Heart left ventricle (tissue), 16 donors: ENCODE measurements at regions not wholly inside any gene's neighbourhood (a gene's known extent, or its start where the extent isn't known, plus 50 kb on each side); places are given as distances from the start of the nearest gene placed in this dataset.

ENCODE experiments used
- ATAC-seq, 4 donors: fragments of 200-7000 bp; cut with Tn5 transposase; one replicate each; pipeline ENCODE4 v1.9.1; 2020 to 2022; ENCODE audit warnings: moderate library complexity in 4 of 4, mild to moderate bottlenecking in 3 of 4, moderate number of reproducible peaks in 1 of 4
- DNase-seq, 5 donors: peaks; one replicate each; pipeline ENCODE4 v3.0.0-alpha.2; 2020
- H3K27ac ChIP-seq, 12 donors: fragments of 200-600 bp; sonication (generic) in 4 of 12; one replicate each; pipeline versions ENCODE4 v1.5.0 to v1.8.0; 2016 to 2022; ENCODE audit warnings: mild to moderate bottlenecking in 2 of 12
- H3K27me3 ChIP-seq, 9 donors: fragments of 200-600 bp; sonication (generic) in 2 of 9; one replicate each; pipeline versions ENCODE4 v1.5.1 to v1.8.0; 2016 to 2022; ENCODE audit warnings: mild to moderate bottlenecking in 3 of 9
- H3K36me3 ChIP-seq, 9 donors: fragments of 200-600 bp; sonication (generic) in 2 of 9; one replicate each; pipeline versions ENCODE4 v1.5.0 to v1.8.0; 2018 to 2022; ENCODE audit warnings: mild to moderate bottlenecking in 2 of 9
- H3K4me1 ChIP-seq, 12 donors: fragments of 200-600 bp; sonication (generic) in 4 of 12; one replicate each; pipeline versions ENCODE4 v1.5.0 to v1.8.0; 2016 to 2022; ENCODE audit warnings: mild to moderate bottlenecking in 3 of 12
- H3K4me3 ChIP-seq, 12 donors: fragments of 200-600 bp; sonication (generic) in 4 of 12; one replicate each; pipeline versions ENCODE4 v1.5.0 to v1.8.0; 2017 to 2022; ENCODE audit warnings: mild to moderate bottlenecking in 9 of 12, moderate library complexity in 4 of 12
- H3K9me3 ChIP-seq, 12 donors: fragments of 200-600 bp; sonication (generic) in 4 of 12; one replicate each; pipeline versions ENCODE4 v1.5.0 to v1.8.0; 2016 to 2022; ENCODE audit warnings: mild to moderate bottlenecking in 1 of 12
- CTCF ChIP-seq, 12 donors: fragments of 200-600 bp; sonication (generic) in 4 of 12; IDR thresholded peaks; one replicate each; pipeline versions ENCODE4 v1.5.0 to v1.8.0; 2018 to 2022; ENCODE audit warnings: antibody characterized with exemption in 12 of 12, mild to moderate bottlenecking in 5 of 12
- POLR2A ChIP-seq, 2 donors: fragments of 450-650 bp; IDR thresholded peaks; one replicate each; pipeline ENCODE4 v1.6.1; 2017; ENCODE audit warnings: antibody characterized with exemption in 2 of 2, mild to moderate bottlenecking in 2 of 2, moderate library complexity in 2 of 2
- WGBS, 4 donors: extraction: QIAGEN DNeasy Blood & Tissue Kit in 2 of 4; methylation state at CpG; one replicate each; pipeline versions ENCODE4 v1.1.5 to v1.1.7; 2013 to 2018; 5-methylcytosine and 5-hydroxymethylcytosine counted together
- intact Hi-C, 10 donors: fragments of 100-400 bp; cut with DNase I; formaldehyde crosslinking; loops; one replicate each; pipeline versions ENCODE4 v1.11.1 to v1.14.2; 2022
- donor health status: ischemic (EF 13 %, LVEDD 7.1; RV severe dilation, severe dysfunction).
- donor health status: healthy with polysubstance abuse.
- donor health status: DM: no; HTN: yes; CAD: no.
- donor health status: DM: no; HTN: no; CAD: no.
- donor health status: ischemic (EF 25% LVEDD 6.9; RV normal size, moderate dysfunction).
- donor health status: ischemic (EF 25% LVEDD 5.7; RV mildly dilated, moderate dysfunction).
- donor health status: healthy.
- donor health status: DM: yes; HTN: yes; CAD: no.
- donor health status: ischemic (EF 35%, LVEDD 5.7; RV mildly dilated, moderate dysfunction).
- donor health status: nonischemic (EF 11% LVEDD 7.7; RV severe dilation, severe dysfunction).
- donor health status: DM: yes; HTN: yes; CAD: no.
- donor health status: PGD.
- donor health status: ischemic (EF 29% LVEDD 5.4; RV normal size, mild dysfunction).
- donor health status: nonischemic (EF 23%, LVEDD 6.1; RV moderate dilation, normal function).

- H3K4me3 ChIP-seq: no peak overlapping the region
- intact Hi-C loops: no loop called here
- no peaks in the 10 kb centered on the region for H3K27me3 ChIP-seq
- H3K9me3 ChIP-seq: no peaks in the 10 kb centered on the region
- no peaks in the 10 kb centered on the region for H3K36me3 ChIP-seq
- 62 to 76% (median 68%) methylated on average over 2 of the region's 2 CpGs for WGBS, 4 donors
- ATAC-seq (no peak), DNase-seq (no peak)
- peaks cover 0 to 3% (median 0%) of the 10 kb centered on the region in 12 donors for H3K4me1 ChIP-seq
- no peak overlapping the region for H3K27ac ChIP-seq
- TF ChIP-seq POLR2A (IDR thresholded peaks at IDR 0.05): no peak
- no peak for TF ChIP-seq CTCF (IDR thresholded peaks at IDR 0.05)
These were observed 225.4 kb upstream of the RFX3 start for GRCh38 chr9:3751125-3751758.

GRCh38 chr9:3750321-3750720, 224.5 kb upstream of the RFX3 start:
- intact Hi-C loops: no loop called here
- Histone ChIP-seq H3K27ac (no peak overlapping the region), H3K4me3 (no peak overlapping the region), H3K4me1 (peaks cover 0 to 3% (median 0%) of the 10 kb centered on the region in 12 donors), H3K36me3 (no peaks in the 10 kb centered on the region), H3K27me3 (no peaks in the 10 kb centered on the region), H3K9me3 (no peaks in the 10 kb centered on the region)
- ATAC-seq: no peak
- 76 to 87% (median 79%) methylated on average over 5 of the region's 5 CpGs for WGBS, 4 donors
- DNase-seq: no peak
- TF ChIP-seq POLR2A (IDR thresholded peaks at IDR 0.05): no peak
- no peak for TF ChIP-seq CTCF (IDR thresholded peaks at IDR 0.05)

- ATAC-seq: no peak
These were observed 220.8 kb upstream of the RFX3 start for GRCh38 chr9:3746296-3747275.

More at GRCh38 chr9:3746296-3747275, 220.8 kb upstream of the RFX3 start:
- Histone ChIP-seq H3K36me3 (no peaks in the 10 kb centered on the region), H3K27ac (no peak overlapping the region), H3K27me3 (no peaks in the 10 kb centered on the region), H3K4me1 (peaks cover 0 to under 1% (median 0%) of the 10 kb centered on the region in 12 donors), H3K4me3 (no peak overlapping the region), H3K9me3 (no peaks in the 10 kb centered on the region)
- no peak for TF ChIP-seq CTCF (IDR thresholded peaks at IDR 0.05)
- no peak for DNase-seq
- WGBS, 4 donors: 38 to 60% (median 52%) methylated on average over 1 of the region's 1 CpG
- intact Hi-C loops: no loop called here
